Neural cell (in vitro differentiated cells): ENCODE measurements at regions not wholly inside any gene's neighbourhood (a gene's known extent, or its start where the extent isn't known, plus 50 kb on each side); places are given as distances from the start of the nearest gene placed in this dataset.

Source experiments
- H2AFZ ChIP-seq: fragments of 200-600, 300-800 bp; sonication (generic), shearing (Covaris generic); 2 replicates; pipeline ENCODE4 v1.6.0; 2014; ENCODE audit warnings: low read depth, mild to moderate bottlenecking, antibody characterized with exemption, low read length, moderate library complexity
- H3F3A ChIP-seq: fragments of 200-600 bp; shearing (Covaris generic); 2 replicates; pipeline ENCODE4 v1.6.1; 2016; ENCODE audit warnings: mild to moderate bottlenecking, moderate library complexity, mixed read lengths, antibody characterized with exemption, low read length; ENCODE audit not compliant: insufficient read depth, poor library complexity, severe bottlenecking
- H3K27ac ChIP-seq: fragments of 200-600, 300-800 bp; sonication (generic), shearing (Covaris generic); 2 replicates; pipeline ENCODE4 v1.5.1; 2014; ENCODE audit warnings: mild to moderate bottlenecking, low read length, moderate library complexity
- H3K27me3 ChIP-seq: fragments of 300-800, 200-600 bp; sonication (generic), shearing (Covaris generic); 2 replicates; pipeline ENCODE4 v1.6.0; 2014; ENCODE audit warnings: mild to moderate bottlenecking, low read depth, low read length, moderate library complexity; ENCODE audit not compliant: insufficient read depth
- H3K36me3 ChIP-seq: fragments of 300-800, 200-600 bp; sonication (generic), shearing (Covaris generic); 2 replicates; pipeline ENCODE4 v1.5.1; 2014; ENCODE audit warnings: mild to moderate bottlenecking, antibody characterized with exemption, low read length, moderate library complexity; ENCODE audit not compliant: insufficient read depth
- H3K4me2 ChIP-seq: fragments of 300-800, 200-600 bp; sonication (generic), shearing (Covaris generic); 2 replicates; pipeline ENCODE4 v1.6.0; 2014; ENCODE audit warnings: mild to moderate bottlenecking, low read length
- H3K4me3 ChIP-seq: fragments of 300-800, 200-600 bp; sonication (generic), shearing (Covaris generic); 2 replicates; pipeline ENCODE4 v1.5.1; 2014; ENCODE audit warnings: mild to moderate bottlenecking, low read length, moderate library complexity
- H3K79me2 ChIP-seq: fragments of 200-600 bp; shearing (Covaris generic); replicated peaks from 2 replicates; pipeline ENCODE4 v1.6.0; 2014; ENCODE audit warnings: mild to moderate bottlenecking, low read length, moderate library complexity; ENCODE audit not compliant: insufficient read depth
- H3K9ac ChIP-seq: fragments of 300-800, 200-600 bp; sonication (generic), shearing (Covaris generic); 2 replicates; pipeline ENCODE4 v1.6.1; 2016; ENCODE audit warnings: mild to moderate bottlenecking, low read length, mixed read lengths
- H3K9me2 ChIP-seq: fragments of 200-600 bp; shearing (Covaris generic); 2 replicates; pipeline ENCODE4 v1.6.1; 2016; ENCODE audit warnings: mild to moderate bottlenecking, low read length, mixed read lengths; ENCODE audit not compliant: insufficient read depth
- H3K9me3 ChIP-seq: fragments of 200-600, 300-800 bp; sonication (generic), shearing (Covaris generic); 2 replicates; pipeline ENCODE4 v1.6.1; 2016; ENCODE audit warnings: mild to moderate bottlenecking, mixed run types, low read length, moderate library complexity, mixed read lengths
- H4K20me1 ChIP-seq: fragments of 200-600 bp; shearing (Covaris generic); 2 replicates; pipeline ENCODE4 v1.6.1; 2016; ENCODE audit warnings: mild to moderate bottlenecking, mixed run types; ENCODE audit not compliant: insufficient read depth
- CTCF ChIP-seq: fragments of 450-650 bp; IDR thresholded peaks from 2 replicates; pipeline ENCODE4 v1.5.1; 2014; ENCODE audit warnings: antibody characterized with exemption, mild to moderate bottlenecking, moderate library complexity; ENCODE audit not compliant: poor library complexity, severe bottlenecking
- EP300 ChIP-seq: fragments of 450-650 bp; conservative IDR thresholded peaks from 2 replicates; pipeline ENCODE4 v1.6.1; 2014; ENCODE audit warnings: antibody characterized with exemption, mild to moderate bottlenecking, moderate library complexity; ENCODE audit not compliant: poor library complexity, severe bottlenecking
- EZH2 ChIP-seq: fragments of 200-600, 300-800 bp; shearing (Covaris generic), sonication (generic); IDR thresholded peaks from 2 replicates; pipeline ENCODE4 v1.6.1; 2014; ENCODE audit warnings: antibody characterized with exemption, low read length, borderline replicate concordance, mild to moderate bottlenecking; ENCODE audit not compliant: insufficient read depth, poor library complexity, severe bottlenecking
- MXI1 ChIP-seq: fragments of 450-650 bp; conservative IDR thresholded peaks from 2 replicates; pipeline ENCODE4 v1.6.1; 2014; ENCODE audit warnings: antibody characterized with exemption, mild to moderate bottlenecking; ENCODE audit not compliant: poor library complexity, severe bottlenecking
- POLR2AphosphoS5 ChIP-seq: IDR thresholded peaks from 2 replicates; pipeline ENCODE4 v1.6.1; 2012
- RAD21 ChIP-seq: fragments of 450-650 bp; conservative IDR thresholded peaks from 2 replicates; pipeline ENCODE4 v1.6.1; 2014; ENCODE audit warnings: antibody characterized with exemption, mild to moderate bottlenecking, moderate library complexity
- SMC3 ChIP-seq: fragments of 450-650 bp; conservative IDR thresholded peaks from 2 replicates; pipeline ENCODE4 v1.6.1; 2014; ENCODE audit warnings: antibody characterized with exemption, mild to moderate bottlenecking, moderate library complexity; ENCODE audit not compliant: poor library complexity
- TAF1 ChIP-seq: IDR thresholded peaks from 2 replicates; pipeline ENCODE4 v1.6.1; 2012; ENCODE audit warnings: low read depth
- TF ChIP-seq, protein P1 (sequence below): IDR thresholded peaks from 2 replicates; pipeline ENCODE4 v1.6.1; 2012; ENCODE audit warnings: borderline replicate concordance

DNA sequence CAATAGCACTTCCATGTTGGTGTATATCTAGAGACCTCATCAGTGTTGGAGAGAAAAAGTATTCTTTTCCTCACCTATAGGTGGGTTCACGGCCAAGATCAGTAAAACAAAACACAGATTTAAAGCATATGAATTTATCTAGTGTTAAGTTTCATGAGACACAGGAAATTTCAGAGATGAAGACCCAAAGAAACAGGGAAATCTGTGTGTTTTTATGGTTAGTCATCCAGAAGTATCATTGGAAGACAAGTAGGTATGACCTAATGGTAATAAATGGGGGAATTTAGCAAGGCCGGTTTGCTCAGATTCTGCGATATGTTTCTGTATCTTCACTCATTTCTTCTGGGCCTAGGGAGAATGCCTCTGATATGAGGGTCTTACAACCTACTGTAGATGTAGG, 419.6 kb upstream of the MARCKS start:
- Histone ChIP-seq H4K20me1 (no peaks in the 10 kb centered on the region), H3K4me3 (no peak overlapping the region), H3K4me2 (no peak overlapping the region), H3K9ac (no peak overlapping the region), H3K36me3 (no peaks in the 10 kb centered on the region), H3K9me3 (no peaks in the 10 kb centered on the region), H3F3A (no peaks in the 10 kb centered on the region), H3K79me2 (no peaks in the 10 kb centered on the region), H3K9me2 (no peaks in the 10 kb centered on the region), H3K27me3 (no peaks in the 10 kb centered on the region), H3K27ac (no peak overlapping the region), H2AFZ (no peak overlapping the region)
- TF ChIP-seq SMC3 (no peak), POLR2AphosphoS5 (no peak), RAD21 (no peak), EZH2 (no peak), CTCF (no peak), EP300 (no peak), TAF1 (no peak), MXI1 (no peak)
- TF ChIP-seq, protein P1, sequence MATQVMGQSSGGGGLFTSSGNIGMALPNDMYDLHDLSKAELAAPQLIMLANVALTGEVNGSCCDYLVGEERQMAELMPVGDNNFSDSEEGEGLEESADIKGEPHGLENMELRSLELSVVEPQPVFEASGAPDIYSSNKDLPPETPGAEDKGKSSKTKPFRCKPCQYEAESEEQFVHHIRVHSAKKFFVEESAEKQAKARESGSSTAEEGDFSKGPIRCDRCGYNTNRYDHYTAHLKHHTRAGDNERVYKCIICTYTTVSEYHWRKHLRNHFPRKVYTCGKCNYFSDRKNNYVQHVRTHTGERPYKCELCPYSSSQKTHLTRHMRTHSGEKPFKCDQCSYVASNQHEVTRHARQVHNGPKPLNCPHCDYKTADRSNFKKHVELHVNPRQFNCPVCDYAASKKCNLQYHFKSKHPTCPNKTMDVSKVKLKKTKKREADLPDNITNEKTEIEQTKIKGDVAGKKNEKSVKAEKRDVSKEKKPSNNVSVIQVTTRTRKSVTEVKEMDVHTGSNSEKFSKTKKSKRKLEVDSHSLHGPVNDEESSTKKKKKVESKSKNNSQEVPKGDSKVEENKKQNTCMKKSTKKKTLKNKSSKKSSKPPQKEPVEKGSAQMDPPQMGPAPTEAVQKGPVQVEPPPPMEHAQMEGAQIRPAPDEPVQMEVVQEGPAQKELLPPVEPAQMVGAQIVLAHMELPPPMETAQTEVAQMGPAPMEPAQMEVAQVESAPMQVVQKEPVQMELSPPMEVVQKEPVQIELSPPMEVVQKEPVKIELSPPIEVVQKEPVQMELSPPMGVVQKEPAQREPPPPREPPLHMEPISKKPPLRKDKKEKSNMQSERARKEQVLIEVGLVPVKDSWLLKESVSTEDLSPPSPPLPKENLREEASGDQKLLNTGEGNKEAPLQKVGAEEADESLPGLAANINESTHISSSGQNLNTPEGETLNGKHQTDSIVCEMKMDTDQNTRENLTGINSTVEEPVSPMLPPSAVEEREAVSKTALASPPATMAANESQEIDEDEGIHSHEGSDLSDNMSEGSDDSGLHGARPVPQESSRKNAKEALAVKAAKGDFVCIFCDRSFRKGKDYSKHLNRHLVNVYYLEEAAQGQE, result no peak

- Histone ChIP-seq H2AFZ (no peak overlapping the region), H3K27me3 (no peaks in the 10 kb centered on the region), H3F3A (no peaks in the 10 kb centered on the region), H3K79me2 (no peaks in the 10 kb centered on the region), H3K4me2 (no peak overlapping the region), H3K9me2 (no peaks in the 10 kb centered on the region), H3K9ac (no peak overlapping the region), H3K9me3 (no peaks in the 10 kb centered on the region), H4K20me1 (no peaks in the 10 kb centered on the region), H3K27ac (peak overlapping the region; percentile 13), H3K36me3 (no peaks in the 10 kb centered on the region), H3K4me3 (peak overlapping the region; percentile 10)
- TF ChIP-seq POLR2AphosphoS5 (no peak), EP300 (peak; percentile 71)
Measured at GRCh38 chr6:113439866-113440265, 417.3 kb upstream of the MARCKS start.

GRCh38 chr6:113442040-113442439, 415.1 kb upstream of the MARCKS start:
- no peaks in the 10 kb centered on the region for H3K9me3 ChIP-seq
- no peak overlapping the region for H3K4me3 ChIP-seq
- H3F3A ChIP-seq, result no peaks in the 10 kb centered on the region
- no peaks in the 10 kb centered on the region for H3K79me2 ChIP-seq
- H3K27me3 ChIP-seq, result no peaks in the 10 kb centered on the region
- no peak overlapping the region for H3K9ac ChIP-seq
- no peaks in the 10 kb centered on the region for H4K20me1 ChIP-seq
- no peak overlapping the region for H3K27ac ChIP-seq
- H3K36me3 ChIP-seq, result no peaks in the 10 kb centered on the region
- H3K4me2 ChIP-seq, result no peak overlapping the region
- TF ChIP-seq EZH2, result no peak
- TF ChIP-seq POLR2AphosphoS5, result no peak
- no peak for TF ChIP-seq CTCF
- TF ChIP-seq TAF1, result no peak
- TF ChIP-seq SMC3, result no peak
- TF ChIP-seq, protein P1, result no peak
- H2AFZ ChIP-seq, result no peak overlapping the region
- no peaks in the 10 kb centered on the region for H3K9me2 ChIP-seq
